HG02840 (cell line): ENCODE measurements at regions not wholly inside any gene's neighbourhood (a gene's known extent, or its start where the extent isn't known, plus 50 kb on each side); places are given as distances from the start of the nearest gene placed in this dataset.

Source experiments
- ATAC-seq: cut with Tn5 transposase; IDR thresholded peaks from one replicate; pipeline ENCODE4 v1.9.1; 2021; ENCODE audit warnings: mild to moderate bottlenecking, moderate library complexity, moderate number of reproducible peaks; ENCODE audit not compliant: unreplicated experiment, low FRiP score

- ATAC-seq, result no peak
These were observed 590.3 kb downstream of the NYAP2 start for GRCh38 chr2:225989809-225990208.

- ATAC-seq, result no peak
These were observed 580.9 kb downstream of the NYAP2 start for GRCh38 chr2:225980372-225980771.

GRCh38 chr2:225971433-225971832, 571.9 kb downstream of the NYAP2 start:
- no peak for ATAC-seq

GRCh38 chr2:225948903-225949302, 549.4 kb downstream of the NYAP2 start:
- ATAC-seq, result no peak

GRCh38 chr2:225938991-225939390, 539.5 kb downstream of the NYAP2 start:
- no peak for ATAC-seq

GRCh38 chr2:225937625-225938187, 538.2 kb downstream of the NYAP2 start:
- no peak for ATAC-seq

- no peak for ATAC-seq
These were observed 533.4 kb downstream of the NYAP2 start for GRCh38 chr2:225932811-225933413.

GRCh38 chr2:225930687-225931086, 531.2 kb downstream of the NYAP2 start:
- no peak for ATAC-seq

- no peak for ATAC-seq
These were observed 521.2 kb downstream of the NYAP2 start for GRCh38 chr2:225920621-225921220.

GRCh38 chr2:225916692-225917091, 517.2 kb downstream of the NYAP2 start:
- no peak for ATAC-seq

- ATAC-seq, result no peak
These were observed 511.5 kb downstream of the NYAP2 start for GRCh38 chr2:225911019-225911418.

GRCh38 chr2:225895126-225895525, 495.6 kb downstream of the NYAP2 start:
- ATAC-seq, result no peak

GRCh38 chr2:225894236-225894980, 494.9 kb downstream of the NYAP2 start:
- ATAC-seq, result no peak

GRCh38 chr2:225893151-225893550, 493.6 kb downstream of the NYAP2 start:
- ATAC-seq, result no peak

GRCh38 chr2:225891771-225892170, 492.3 kb downstream of the NYAP2 start:
- no peak for ATAC-seq

GRCh38 chr2:225891013-225891412, 491.5 kb downstream of the NYAP2 start:
- no peak for ATAC-seq

GRCh38 chr2:225889452-225889851, 489.9 kb downstream of the NYAP2 start:
- ATAC-seq, result no peak

- no peak for ATAC-seq
These were observed 467.6 kb downstream of the NYAP2 start for GRCh38 chr2:225867071-225867470.

GRCh38 chr2:225865468-225865867, 466.0 kb downstream of the NYAP2 start:
- no peak for ATAC-seq

- ATAC-seq, result no peak
These were observed 464.9 kb downstream of the NYAP2 start for GRCh38 chr2:225864394-225864793.

- ATAC-seq, result no peak
These were observed 443.4 kb downstream of the NYAP2 start for GRCh38 chr2:225842939-225843338.
